CD4-positive, alpha-beta T cell treated with Interleukin-17A for 1 hour (primary cell): ENCODE measurements at regions not wholly inside any gene's neighbourhood (a gene's known extent, or its start where the extent isn't known, plus 50 kb on each side); places are given as distances from the start of the nearest gene placed in this dataset.

Source experiments
- DNase-seq: peaks from one replicate; pipeline ENCODE4 v3.0.0-alpha.2; 2020

- DNase-seq = no peak
Observed at GRCh38 chr22:47604563-47604962, 842.1 kb downstream of the TBC1D22A start.

DNA sequence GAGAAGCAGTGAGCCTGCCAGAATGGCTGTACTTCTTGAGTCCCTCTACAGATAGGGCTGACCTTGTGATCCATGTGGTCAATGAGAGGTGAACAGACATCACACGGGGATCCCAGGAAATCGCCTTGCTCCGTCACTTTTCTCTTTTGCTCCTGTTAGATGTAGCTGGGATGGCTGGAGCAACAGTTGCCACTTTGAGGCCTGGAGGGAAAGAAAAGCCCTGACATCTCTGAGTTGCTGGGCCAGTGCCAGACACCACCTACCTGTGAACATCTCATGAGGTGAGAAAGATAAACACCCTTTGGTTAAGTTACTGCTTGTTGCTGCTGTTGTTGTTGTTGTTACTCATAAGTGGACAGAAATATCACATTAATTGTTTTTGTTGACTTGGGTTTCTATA lies 840.3 kb downstream of the TBC1D22A start:
- DNase-seq = no peak

DNA sequence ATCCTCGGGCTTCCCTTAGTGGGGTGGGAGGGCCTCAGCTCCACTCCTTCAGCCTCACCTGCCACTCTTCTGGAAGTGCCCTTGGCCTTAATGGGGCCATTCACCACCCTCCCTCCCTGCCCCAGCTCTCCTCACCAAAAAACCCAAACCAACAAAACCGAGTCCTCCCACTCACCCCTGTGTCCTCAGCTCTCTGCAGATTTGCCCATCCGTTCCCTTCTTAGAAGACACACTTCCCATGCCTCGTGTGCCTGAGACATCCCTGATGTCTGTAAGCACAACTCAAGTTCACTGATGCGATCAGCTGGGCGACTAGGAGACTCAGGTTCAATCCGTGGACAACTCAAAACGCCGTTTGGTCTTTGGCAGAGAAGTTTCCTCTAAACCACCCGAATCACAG lies 839.2 kb downstream of the TBC1D22A start:
- DNase-seq = no peak

- no peak for DNase-seq
Observed at GRCh38 chr22:47600791-47601625, 838.6 kb downstream of the TBC1D22A start.

GRCh38 chr22:47600281-47600680 lies 837.8 kb downstream of the TBC1D22A start:
- no peak for DNase-seq

GRCh38 chr22:47599753-47600152 lies 837.3 kb downstream of the TBC1D22A start:
- no peak for DNase-seq

GRCh38 chr22:47598864-47599263 lies 836.4 kb downstream of the TBC1D22A start:
- no peak for DNase-seq

DNA sequence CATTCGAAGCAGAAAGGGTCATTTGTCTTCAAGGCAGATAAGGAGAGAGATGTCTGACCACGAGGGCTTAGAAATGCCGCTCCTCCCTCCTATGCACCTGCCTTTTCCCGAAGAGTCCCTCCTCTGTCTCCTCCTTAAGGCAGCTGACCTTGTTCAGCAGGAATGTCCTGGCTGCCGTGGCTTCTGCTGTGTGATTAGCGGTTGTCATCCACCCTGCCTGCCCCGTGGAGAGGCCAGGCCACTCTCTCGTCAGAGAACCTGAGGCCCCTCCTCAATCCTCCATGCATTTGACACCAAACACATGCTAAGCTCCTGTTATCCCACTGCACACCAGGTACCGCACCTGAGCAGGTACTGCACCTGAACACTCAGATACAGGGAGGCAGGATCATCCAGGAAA lies 834.6 kb downstream of the TBC1D22A start:
- no peak for DNase-seq

DNA sequence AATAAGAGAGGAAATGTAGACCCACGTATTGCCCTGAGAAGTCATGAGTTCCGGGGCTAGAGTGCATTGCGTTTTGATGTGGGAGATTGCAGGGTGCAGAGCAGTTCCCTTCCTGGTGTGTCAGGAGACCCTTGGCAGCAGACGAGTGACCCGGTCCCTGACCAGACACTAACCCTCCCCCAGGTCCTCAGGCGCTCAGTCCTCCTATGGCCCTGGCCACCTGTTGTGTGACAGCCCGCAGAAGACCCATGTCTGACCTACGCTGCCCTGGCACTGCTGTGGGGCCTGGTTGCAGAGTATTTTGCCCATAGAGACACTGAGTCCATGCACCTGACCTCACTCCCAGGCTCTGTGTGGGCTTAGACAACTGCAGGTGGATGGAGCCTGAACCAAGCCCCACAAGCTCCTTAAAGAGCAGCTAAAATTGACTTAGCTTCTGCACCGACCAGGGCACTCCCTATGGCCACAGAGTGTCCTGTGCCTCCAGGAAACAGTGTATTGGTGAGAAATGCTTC lies 833.8 kb downstream of the TBC1D22A start:
- DNase-seq = no peak

DNA sequence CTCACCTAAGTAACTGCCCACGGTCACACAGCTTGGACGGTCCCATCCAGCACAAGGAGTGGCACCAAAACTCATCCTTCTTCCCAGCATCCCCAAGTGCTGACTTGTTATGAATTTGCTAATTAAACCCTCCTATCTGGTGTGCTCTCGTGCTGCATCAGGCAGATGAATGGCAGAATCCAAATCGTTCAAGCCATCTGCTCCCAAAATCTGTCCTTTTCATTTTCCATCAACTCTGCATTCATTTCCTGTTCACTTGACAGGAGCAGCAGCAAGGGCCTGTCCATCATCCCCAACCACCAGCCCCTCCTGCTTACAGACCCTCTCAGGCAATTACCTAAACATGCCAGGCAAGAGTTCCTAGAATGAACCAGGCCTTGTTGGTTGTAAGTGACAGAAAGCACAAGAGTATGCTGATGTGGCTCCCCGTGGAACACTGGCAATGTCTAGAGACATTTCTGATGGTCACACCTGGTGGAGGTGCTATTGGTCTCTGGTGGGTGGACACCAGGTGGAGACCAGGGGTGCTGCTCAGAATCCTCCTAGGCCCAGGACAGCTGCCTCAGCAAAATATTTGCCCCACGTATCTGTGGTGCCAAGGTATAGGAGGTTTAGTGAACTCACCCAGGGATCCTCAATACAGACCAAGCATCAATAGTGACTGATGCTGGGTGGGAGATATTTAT lies 832.5 kb downstream of the TBC1D22A start:
- DNase-seq = no peak

- DNase-seq = no peak
Observed at GRCh38 chr22:47593911-47594311, 831.5 kb downstream of the TBC1D22A start.

DNA sequence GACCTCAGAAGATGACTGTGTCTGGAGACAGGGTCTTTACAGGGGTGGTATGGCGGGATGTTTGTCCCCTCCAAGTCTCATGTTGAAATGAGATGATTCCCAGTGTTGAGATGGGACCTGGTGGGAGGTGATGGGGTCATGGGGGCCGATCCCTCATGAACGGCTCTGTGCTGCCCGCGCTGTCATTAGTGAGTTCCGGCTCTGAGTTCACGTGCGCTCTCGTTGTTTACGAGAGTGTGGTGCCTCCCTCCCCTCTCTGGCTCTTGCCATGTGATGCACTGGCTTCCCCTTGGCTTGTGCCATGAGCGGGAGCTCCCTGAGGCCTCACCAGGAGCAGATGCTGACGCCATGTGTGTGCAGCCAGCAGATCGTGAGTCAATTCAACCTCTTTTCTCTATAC lies 830.8 kb downstream of the TBC1D22A start:
- no peak for DNase-seq

- DNase-seq = no peak
Observed at GRCh38 chr22:47592791-47593190, 830.3 kb downstream of the TBC1D22A start.

GRCh38 chr22:47591709-47592108 lies 829.3 kb downstream of the TBC1D22A start:
- no peak for DNase-seq

GRCh38 chr22:47591016-47591415 lies 828.6 kb downstream of the TBC1D22A start:
- no peak for DNase-seq

GRCh38 chr22:47589271-47590250 lies 827.1 kb downstream of the TBC1D22A start:
- no peak for DNase-seq

DNA sequence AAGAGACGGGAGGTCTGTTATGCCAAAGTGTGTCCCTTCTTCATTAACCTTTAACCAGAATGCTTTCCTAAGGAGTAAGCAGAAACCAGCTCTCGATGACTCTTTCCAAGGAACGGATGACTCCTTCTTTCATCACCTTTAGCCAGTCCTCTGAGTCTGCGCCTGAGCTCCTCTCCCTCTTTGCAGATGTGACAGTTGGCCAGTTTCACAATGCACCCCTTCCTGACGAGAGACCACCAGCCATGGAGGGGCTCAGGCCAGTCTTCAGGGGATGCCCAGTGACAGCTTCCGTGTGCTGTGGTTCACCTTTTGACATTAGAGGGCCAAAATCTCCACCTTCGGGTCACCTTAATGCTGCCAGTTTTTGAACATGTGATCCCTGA lies 826.1 kb downstream of the TBC1D22A start:
- DNase-seq = no peak

GRCh38 chr22:47587861-47588577 lies 825.6 kb downstream of the TBC1D22A start:
- DNase-seq = no peak

DNA sequence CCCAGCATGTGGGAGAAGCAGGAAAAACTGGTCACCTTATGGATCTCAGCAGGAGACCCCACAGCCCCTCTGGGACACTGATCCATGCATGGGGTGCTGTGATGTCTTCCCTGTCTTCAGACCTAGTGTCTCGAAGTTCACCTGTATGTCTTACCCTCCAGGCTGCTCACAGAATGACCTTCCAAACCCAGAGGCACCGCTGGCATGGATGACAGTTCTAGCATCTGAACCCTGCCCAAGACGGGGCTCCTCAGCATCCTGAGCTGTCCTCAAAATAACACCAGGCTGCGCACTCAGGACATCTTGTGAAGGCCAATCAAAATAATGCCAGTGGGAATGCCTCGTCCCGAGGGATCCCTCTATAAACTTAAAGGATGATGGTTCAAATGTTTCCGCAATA lies 824.9 kb downstream of the TBC1D22A start:
- no peak for DNase-seq

DNA sequence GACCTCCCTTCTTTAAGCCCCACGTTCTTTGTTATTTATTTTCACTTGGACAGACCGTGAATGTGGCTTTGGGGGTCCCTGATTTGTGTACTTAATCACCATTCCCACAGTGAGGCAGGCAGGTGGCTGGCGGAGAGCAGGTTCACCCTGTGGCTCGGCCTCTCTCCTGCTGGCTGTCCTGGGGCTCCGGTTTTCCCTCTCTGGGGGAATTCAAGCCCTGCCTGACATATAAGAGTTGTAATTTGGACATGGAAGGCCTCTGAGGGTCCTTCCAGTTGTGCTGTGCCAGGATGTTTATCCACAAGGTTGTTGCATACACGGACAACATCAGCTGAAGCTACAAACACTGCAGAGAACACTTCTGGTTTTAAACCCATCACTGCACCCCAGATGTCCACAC lies 824.5 kb downstream of the TBC1D22A start:
- no peak for DNase-seq

GRCh38 chr22:47586038-47586437 lies 823.6 kb downstream of the TBC1D22A start:
- no peak for DNase-seq

DNA sequence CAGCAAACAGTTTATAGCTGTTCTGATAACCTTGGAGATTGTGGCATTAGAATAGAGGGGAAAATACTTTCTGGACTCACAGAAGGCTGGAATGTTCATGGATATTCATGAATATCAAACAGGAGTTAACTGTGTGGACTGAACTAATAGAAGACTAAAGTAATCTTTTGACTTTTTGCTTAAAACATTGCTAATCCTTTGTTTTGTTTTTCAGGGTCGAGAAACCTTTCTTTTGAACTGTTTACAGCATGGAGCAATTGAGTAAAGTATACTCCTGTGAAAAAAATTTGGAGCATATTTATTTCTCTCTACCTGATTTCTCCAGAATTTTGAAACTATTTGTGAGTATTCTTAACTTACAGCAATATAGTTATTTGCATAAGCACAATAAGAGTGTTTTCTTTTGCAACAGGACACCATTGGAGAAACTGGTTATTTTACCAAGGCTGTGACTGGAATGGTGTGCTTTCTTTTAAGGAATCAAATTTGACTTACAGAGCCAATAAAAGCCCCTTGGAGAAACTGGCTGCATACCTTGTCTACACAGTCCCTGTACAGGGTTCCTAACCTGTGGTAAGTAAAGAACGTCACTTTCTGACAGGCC lies 821.6 kb downstream of the TBC1D22A start:
- DNase-seq = no peak
